CD4-positive, alpha-beta T cell treated with Interferon alpha-2 for 1 hour (primary cell): ENCODE measurements at regions not wholly inside any gene's neighbourhood (a gene's known extent, or its start where the extent isn't known, plus 50 kb on each side); places are given as distances from the start of the nearest gene placed in this dataset.

ENCODE experiments used
- DNase-seq, 2 donors: peaks; one replicate each; pipeline ENCODE4 v3.0.0-alpha.2; 2020 to 2022

GRCh38 chrX:100512471-100512870, 72.3 kb upstream of the TNMD start:
- peak in 1 of 2 donors; percentile 27 for DNase-seq

- no peak for DNase-seq
Measured at GRCh38 chrX:100494646-100495370, 84.7 kb upstream of the PCDH19 start.

- DNase-seq, result no peak
Measured at GRCh38 chrX:100491174-100491573, 81.1 kb upstream of the PCDH19 start.

GRCh38 chrX:100487795-100488194, 77.7 kb upstream of the PCDH19 start:
- DNase-seq, result no peak

GRCh38 chrX:100484971-100485370, 74.9 kb upstream of the PCDH19 start:
- no peak for DNase-seq

GRCh38 chrX:100479329-100479728, 69.3 kb upstream of the PCDH19 start:
- DNase-seq, result no peak

- DNase-seq, result no peak
Measured at GRCh38 chrX:100478714-100479306, 68.7 kb upstream of the PCDH19 start.

- no peak for DNase-seq
Measured at GRCh38 chrX:100477958-100478357, 67.9 kb upstream of the PCDH19 start.

- DNase-seq, result no peak
Measured at GRCh38 chrX:100477467-100477866, 67.4 kb upstream of the PCDH19 start.
